Astrocyte (in vitro differentiated cells and primary cell): ENCODE measurements at regions not wholly inside any gene's neighbourhood (a gene's known extent, or its start where the extent isn't known, plus 50 kb on each side); places are given as distances from the start of the nearest gene placed in this dataset.

Experiments used
- DNase-seq: peaks from one replicate; pipeline ENCODE4 v3.0.0-alpha.2; 2010; ENCODE audit warnings: low read depth
- FAIRE-seq: peaks from 2 replicates; lab custom pipeline; 2011; peaks lifted over from hg19 to GRCh38; lab: Jason Lieb, UNC
- H2AFZ ChIP-seq: 2 replicates; pipeline ENCODE4 v1.6.0; 2012; ENCODE audit warnings: low read depth, low read length, inconsistent platforms
- H3K27ac ChIP-seq: 2 replicates; pipeline ENCODE4 v1.5.1; 2011; ENCODE audit warnings: low read depth, low read length, inconsistent platforms
- H3K27me3 ChIP-seq: 2 replicates; pipeline ENCODE4 v1.6.0; 2011; ENCODE audit warnings: low read length, inconsistent platforms; ENCODE audit not compliant: insufficient read depth
- H3K36me3 ChIP-seq: 2 replicates; pipeline ENCODE4 v1.5.1; 2011; ENCODE audit warnings: low read length, inconsistent platforms; ENCODE audit not compliant: insufficient read depth
- H3K4me1 ChIP-seq: 2 replicates; pipeline ENCODE4 v1.5.1; 2011; ENCODE audit warnings: low read length, inconsistent platforms; ENCODE audit not compliant: insufficient read depth
- H3K4me2 ChIP-seq: 2 replicates; pipeline ENCODE4 v1.6.0; 2012; ENCODE audit warnings: low read length, inconsistent platforms
- H3K4me3 ChIP-seq: 2 replicates; pipeline ENCODE4 v1.5.1; 2011; ENCODE audit warnings: low read depth, mild to moderate bottlenecking, low read length, inconsistent platforms; ENCODE audit not compliant: insufficient read depth
- H3K79me2 ChIP-seq: 2 replicates; pipeline ENCODE4 v1.6.0; 2012; ENCODE audit warnings: mild to moderate bottlenecking, low read length, inconsistent platforms; ENCODE audit not compliant: insufficient read depth
- H3K9ac ChIP-seq: 2 replicates; pipeline ENCODE4 v1.6.0; 2012; ENCODE audit warnings: mild to moderate bottlenecking, low read length, inconsistent platforms
- H3K9me3 ChIP-seq: 2 replicates; pipeline ENCODE4 v1.5.1; 2012; ENCODE audit warnings: low read depth, mild to moderate bottlenecking, low read length, inconsistent platforms; ENCODE audit not compliant: insufficient read depth
- H4K20me1 ChIP-seq: 2 replicates; pipeline ENCODE4 v1.6.0; 2012; ENCODE audit warnings: low read length, inconsistent platforms; ENCODE audit not compliant: insufficient read depth
- H3K27ac Mint-ChIP-seq: one replicate; pipeline ENCODE4 v1.8.0; 2021; ENCODE audit warnings: mild to moderate bottlenecking, mixed read lengths; ENCODE audit not compliant: unreplicated experiment
- H3K27me3 Mint-ChIP-seq: one replicate; pipeline ENCODE4 v1.8.0; 2021; ENCODE audit warnings: low read depth, mixed read lengths; ENCODE audit not compliant: unreplicated experiment
- H3K36me3 Mint-ChIP-seq: one replicate; pipeline ENCODE4 v1.8.0; 2021; ENCODE audit warnings: low read depth, mixed read lengths; ENCODE audit not compliant: unreplicated experiment
- H3K4me1 Mint-ChIP-seq: one replicate; pipeline ENCODE4 v1.8.0; 2021; ENCODE audit warnings: low read depth, mixed read lengths; ENCODE audit not compliant: unreplicated experiment
- H3K4me3 Mint-ChIP-seq: one replicate; pipeline ENCODE4 v1.8.0; 2021; ENCODE audit warnings: mild to moderate bottlenecking, moderate library complexity, mixed read lengths; ENCODE audit not compliant: unreplicated experiment
- H3K9me3 Mint-ChIP-seq: one replicate; pipeline ENCODE4 v1.8.0; 2021; ENCODE audit warnings: mild to moderate bottlenecking, mixed read lengths; ENCODE audit not compliant: unreplicated experiment
- EZH2 ChIP-seq: IDR thresholded peaks from 2 replicates; pipeline ENCODE4 v1.6.1; 2012; ENCODE audit warnings: mild to moderate bottlenecking, low read length, inconsistent platforms; ENCODE audit not compliant: insufficient read depth
- TF ChIP-seq, protein P1 (sequence below): IDR thresholded peaks from 2 replicates; pipeline ENCODE4 v1.5.1; 2011; ENCODE audit warnings: low read depth, mild to moderate bottlenecking, inconsistent platforms, low read length, moderate library complexity; ENCODE audit not compliant: insufficient read depth

DNA sequence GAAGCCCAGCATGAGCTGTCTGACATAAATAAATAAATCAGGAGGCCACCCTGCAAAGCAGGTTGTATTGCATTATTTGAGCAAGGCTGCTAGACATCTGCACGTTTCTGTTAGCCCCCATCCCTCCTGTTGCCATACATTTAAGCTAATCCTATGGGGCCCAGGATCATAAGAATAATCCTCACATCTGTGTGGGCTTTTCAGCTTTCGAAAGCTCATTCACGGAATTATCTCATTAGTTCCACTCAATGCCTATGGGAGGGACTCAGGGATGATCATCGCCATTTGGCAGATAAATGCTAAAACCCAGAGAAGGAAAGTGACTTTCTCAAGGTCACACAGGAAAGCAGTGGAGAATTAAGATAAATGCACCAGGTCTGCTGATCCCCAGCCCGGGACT lies 123.4 kb downstream of the TLE3 start:
- Histone ChIP-seq H3K27me3 (peaks cover 28% of the 10 kb centered on the region), H3K9me3 (no peaks in the 10 kb centered on the region), H3K4me3 (no peak overlapping the region), H3K27ac (no peak overlapping the region), H3K36me3 (no peaks in the 10 kb centered on the region), H3K4me2 (no peak overlapping the region), H3K4me1 (no peaks in the 10 kb centered on the region), H4K20me1 (no peaks in the 10 kb centered on the region), H2AFZ (no peak overlapping the region), H3K9ac (no peak overlapping the region), H3K79me2 (no peaks in the 10 kb centered on the region)
- Mint-ChIP-seq H3K4me3 (no peak overlapping the region), H3K27ac (no peak overlapping the region), H3K36me3 (no peaks in the 10 kb centered on the region), H3K4me1 (peaks cover 2% of the 10 kb centered on the region), H3K9me3 (peaks cover 3% of the 10 kb centered on the region), H3K27me3 (peaks cover 71% of the 10 kb centered on the region)
- no peak for FAIRE-seq
- TF ChIP-seq, protein P1, sequence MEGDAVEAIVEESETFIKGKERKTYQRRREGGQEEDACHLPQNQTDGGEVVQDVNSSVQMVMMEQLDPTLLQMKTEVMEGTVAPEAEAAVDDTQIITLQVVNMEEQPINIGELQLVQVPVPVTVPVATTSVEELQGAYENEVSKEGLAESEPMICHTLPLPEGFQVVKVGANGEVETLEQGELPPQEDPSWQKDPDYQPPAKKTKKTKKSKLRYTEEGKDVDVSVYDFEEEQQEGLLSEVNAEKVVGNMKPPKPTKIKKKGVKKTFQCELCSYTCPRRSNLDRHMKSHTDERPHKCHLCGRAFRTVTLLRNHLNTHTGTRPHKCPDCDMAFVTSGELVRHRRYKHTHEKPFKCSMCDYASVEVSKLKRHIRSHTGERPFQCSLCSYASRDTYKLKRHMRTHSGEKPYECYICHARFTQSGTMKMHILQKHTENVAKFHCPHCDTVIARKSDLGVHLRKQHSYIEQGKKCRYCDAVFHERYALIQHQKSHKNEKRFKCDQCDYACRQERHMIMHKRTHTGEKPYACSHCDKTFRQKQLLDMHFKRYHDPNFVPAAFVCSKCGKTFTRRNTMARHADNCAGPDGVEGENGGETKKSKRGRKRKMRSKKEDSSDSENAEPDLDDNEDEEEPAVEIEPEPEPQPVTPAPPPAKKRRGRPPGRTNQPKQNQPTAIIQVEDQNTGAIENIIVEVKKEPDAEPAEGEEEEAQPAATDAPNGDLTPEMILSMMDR = no peak
- TF ChIP-seq EZH2 = no peak
- DNase-seq = no peak

DNA sequence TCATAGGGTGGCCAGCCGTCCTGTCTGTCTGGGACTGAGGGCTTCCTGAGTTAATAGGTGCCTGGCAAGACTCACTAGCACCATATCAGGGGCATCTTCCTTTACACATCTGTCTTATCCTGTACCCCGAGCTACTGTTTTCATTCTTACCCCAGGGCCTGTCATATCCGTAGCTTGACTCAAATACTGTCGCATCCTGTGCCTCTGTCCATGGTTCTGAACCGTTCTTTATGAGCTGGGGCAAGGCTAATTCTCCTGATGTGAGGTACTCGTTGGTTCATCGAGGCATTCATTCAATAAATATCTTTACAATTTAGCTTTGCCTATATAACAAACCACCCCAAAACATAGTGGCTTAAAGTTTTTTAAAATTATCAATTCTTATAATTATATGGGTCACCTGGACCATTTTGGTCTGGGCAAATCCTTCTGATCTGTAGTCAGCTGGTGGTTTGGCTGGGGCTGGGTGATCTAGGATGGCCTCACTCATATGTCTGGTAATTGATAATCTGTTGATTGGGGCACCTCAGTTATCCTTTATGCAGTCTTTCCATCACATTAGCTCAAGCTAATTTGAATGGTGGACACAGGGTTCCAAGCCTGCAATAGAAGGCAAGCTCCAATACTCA lies 121.2 kb downstream of the TLE3 start:
- Histone ChIP-seq H3K4me1 (no peaks in the 10 kb centered on the region), H3K9me3 (no peaks in the 10 kb centered on the region), H3K4me2 (no peak overlapping the region), H3K27ac (no peak overlapping the region), H2AFZ (no peak overlapping the region), H3K4me3 (no peak overlapping the region), H4K20me1 (no peaks in the 10 kb centered on the region), H3K9ac (no peak overlapping the region), H3K27me3 (peaks cover 20% of the 10 kb centered on the region), H3K36me3 (no peaks in the 10 kb centered on the region), H3K79me2 (no peaks in the 10 kb centered on the region)
- FAIRE-seq = no peak
- Mint-ChIP-seq H3K9me3 (peaks cover 3% of the 10 kb centered on the region), H3K27ac (no peak overlapping the region), H3K4me3 (no peak overlapping the region), H3K36me3 (no peaks in the 10 kb centered on the region), H3K27me3 (peaks cover 63% of the 10 kb centered on the region), H3K4me1 (peaks cover 7% of the 10 kb centered on the region)
- no peak for TF ChIP-seq EZH2
- TF ChIP-seq, protein P1 = no peak
- peak; percentile 10 for DNase-seq

DNA sequence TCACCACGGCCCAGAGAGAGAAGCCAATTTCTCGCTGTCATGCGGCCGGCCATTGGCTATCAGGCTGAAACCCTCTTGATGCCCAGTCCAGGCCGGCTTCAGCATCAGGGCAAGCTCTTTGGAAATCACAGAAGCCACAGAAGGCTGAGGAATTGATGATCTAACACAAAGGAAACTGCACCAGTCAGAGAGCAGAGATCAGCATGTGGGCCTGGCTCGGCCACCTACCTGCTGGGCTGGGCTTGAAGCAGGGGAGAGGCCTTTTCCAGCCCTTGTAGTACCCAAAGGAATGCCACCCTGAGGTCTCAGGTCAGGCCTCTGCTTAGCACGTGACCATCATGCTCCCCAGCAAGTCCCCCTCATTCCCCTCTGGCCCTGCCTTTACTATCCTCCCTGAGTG lies 119.1 kb downstream of the TLE3 start:
- H3K4me2 ChIP-seq = no peak overlapping the region
- no peak for FAIRE-seq
- H3K79me2 ChIP-seq = no peaks in the 10 kb centered on the region
- H3K4me1 ChIP-seq = no peaks in the 10 kb centered on the region
- no peaks in the 10 kb centered on the region for H3K9me3 ChIP-seq
- no peak for DNase-seq
- no peak overlapping the region for H3K27ac ChIP-seq
- H3K36me3 Mint-ChIP-seq = no peaks in the 10 kb centered on the region
- H3K4me3 ChIP-seq = no peak overlapping the region
- H3K27me3 ChIP-seq = peaks cover 24% of the 10 kb centered on the region
- peaks cover 8% of the 10 kb centered on the region for H3K4me1 Mint-ChIP-seq
- H2AFZ ChIP-seq = no peak overlapping the region
- TF ChIP-seq EZH2 = no peak
- TF ChIP-seq, protein P1 = no peak
- H3K27ac Mint-ChIP-seq = no peak overlapping the region
- H3K27me3 Mint-ChIP-seq = peaks cover 49% of the 10 kb centered on the region
- H3K36me3 ChIP-seq = no peaks in the 10 kb centered on the region
- H3K4me3 Mint-ChIP-seq = no peak overlapping the region
- H3K9ac ChIP-seq = no peak overlapping the region
- H4K20me1 ChIP-seq = no peaks in the 10 kb centered on the region
- H3K9me3 Mint-ChIP-seq = peaks cover 2% of the 10 kb centered on the region
